ENCODE measurements at regions not wholly inside any gene's neighbourhood (a gene's known extent, or its start where the extent isn't known, plus 50 kb on each side); places are given as distances from the start of the nearest gene placed in this dataset.
A peak's percentile ranks its signal among the peaks of the same experiment; 100 is the strongest.

DNA sequence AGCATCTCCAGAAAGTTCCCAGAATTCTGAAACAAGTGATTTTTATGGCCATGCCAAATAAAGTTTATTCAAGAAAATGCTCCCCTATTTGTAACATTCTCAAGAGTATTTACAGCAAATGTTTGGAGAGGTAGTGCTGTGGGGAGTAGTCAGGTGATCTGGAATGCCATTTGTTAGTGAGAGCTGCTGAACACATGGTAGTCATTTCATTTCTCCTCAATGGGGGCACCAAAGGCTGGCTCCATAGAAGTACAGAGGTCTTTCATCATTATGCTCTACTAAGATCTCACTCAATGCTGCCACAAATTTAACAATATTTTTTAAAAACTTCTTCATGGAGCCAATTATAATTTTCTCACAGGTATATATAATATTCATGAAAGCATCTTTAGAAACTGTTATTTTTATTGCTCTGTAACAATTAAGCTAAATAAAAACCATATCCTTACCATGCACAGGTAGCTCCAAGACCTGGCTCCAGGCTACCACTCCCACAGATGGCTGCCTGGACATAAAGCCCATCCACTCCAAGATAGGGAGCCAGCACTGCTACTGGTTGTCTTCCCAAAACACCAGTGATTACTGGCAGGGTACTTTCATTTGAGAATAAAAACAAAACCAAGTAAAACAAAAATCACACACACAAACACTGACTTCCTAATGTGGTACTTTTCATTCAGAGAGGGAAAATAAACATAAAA is 200.8 kb downstream of the PLK2 start:
- no peak for DNase-seq

GRCh38 chr5:58255970-58256369 is 203.9 kb downstream of the PLK2 start:
- no peak for DNase-seq

GRCh38 chr5:58255386-58255785 is 204.5 kb downstream of the PLK2 start:
- DNase-seq, result no peak

DNA sequence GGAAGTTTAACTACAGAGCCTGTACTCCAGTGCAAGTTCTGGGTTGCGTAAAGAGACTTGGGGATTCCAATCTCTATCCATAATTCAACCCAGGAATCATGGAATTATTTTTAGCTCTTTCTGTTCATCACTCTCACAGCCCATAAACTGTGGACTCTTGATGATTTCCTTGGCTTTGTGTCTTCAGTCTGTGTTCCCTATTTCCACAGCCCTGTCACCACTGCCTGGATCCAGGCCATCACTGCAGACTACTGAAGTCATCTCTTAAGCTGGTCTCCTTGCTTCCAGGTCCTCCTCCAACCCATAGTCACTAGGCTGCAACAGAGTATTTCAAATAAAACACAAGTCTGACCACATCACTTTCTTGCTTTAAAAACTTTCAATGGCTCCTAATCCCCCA is 211.7 kb downstream of the PLK2 start:
- DNase-seq, result peak in 1 of 3 donors; percentile 35

DNA sequence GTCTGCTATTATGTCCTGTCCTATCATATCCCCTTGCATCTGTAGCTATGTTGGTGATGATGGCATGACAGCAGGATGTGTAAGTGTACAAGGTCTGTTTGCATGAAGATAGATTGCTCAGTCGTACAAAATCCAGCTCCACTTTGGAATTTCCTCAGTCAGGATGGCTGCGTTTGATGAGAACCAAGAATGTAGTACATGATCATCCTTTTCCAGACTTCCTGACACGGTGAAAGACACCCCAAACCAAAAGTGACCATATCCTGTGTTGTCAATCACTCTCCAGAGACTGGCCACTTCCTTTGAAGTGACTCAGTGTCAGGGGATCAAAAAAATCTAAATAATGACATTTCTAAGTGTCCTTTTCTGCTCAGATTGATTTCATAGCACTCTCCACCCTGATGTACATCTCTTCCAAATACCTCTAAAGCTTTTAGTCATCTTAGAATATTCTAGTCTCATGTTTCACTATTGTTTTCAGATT is 213.4 kb downstream of the PLK2 start:
- no peak for DNase-seq

- DNase-seq, result peak in 1 of 3 donors; percentile 34
Measured at GRCh38 chr5:58245476-58245840, 214.4 kb downstream of the PLK2 start.

GRCh38 chr5:58244819-58245475 is 214.9 kb downstream of the PLK2 start:
- DNase-seq, result no peak

DNA sequence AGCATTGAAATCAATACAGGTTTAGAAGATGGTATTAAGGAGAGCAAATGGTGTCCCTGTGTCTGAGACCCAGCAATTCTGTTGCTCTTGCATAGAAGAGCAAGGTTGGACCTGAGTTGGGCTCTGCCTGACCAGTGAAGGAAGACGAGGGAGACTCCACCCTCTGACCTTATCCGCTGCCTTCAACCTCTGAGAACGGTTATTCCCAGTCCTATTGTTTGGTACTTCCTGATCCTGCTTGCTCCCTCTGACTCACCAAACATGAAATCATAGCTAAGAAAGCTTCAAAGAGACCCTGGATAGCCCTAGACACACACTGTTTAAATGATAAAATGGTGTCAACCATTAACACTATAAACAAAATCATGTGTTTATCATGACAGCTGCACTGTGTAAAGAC is 218.5 kb downstream of the PLK2 start:
- no peak for DNase-seq

DNA sequence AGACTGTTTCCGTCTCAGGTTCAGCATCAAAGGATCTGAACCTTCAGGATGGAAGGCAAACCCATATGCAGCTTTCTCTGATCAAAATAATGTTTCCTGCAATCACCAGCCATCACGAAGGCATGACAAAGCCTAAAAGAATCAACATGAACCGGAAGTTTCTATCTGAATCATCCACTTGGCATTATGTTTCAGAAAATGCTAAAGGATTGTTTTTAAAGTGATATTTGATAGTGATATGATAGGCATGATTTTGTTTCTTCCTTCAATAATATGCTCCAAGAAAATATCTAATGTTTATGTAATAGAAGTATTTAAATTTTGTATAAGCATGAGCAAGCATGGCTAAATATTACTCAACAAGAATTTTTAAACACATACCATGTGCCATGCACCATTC is 219.6 kb downstream of the PLK2 start:
- no peak for DNase-seq

DNA sequence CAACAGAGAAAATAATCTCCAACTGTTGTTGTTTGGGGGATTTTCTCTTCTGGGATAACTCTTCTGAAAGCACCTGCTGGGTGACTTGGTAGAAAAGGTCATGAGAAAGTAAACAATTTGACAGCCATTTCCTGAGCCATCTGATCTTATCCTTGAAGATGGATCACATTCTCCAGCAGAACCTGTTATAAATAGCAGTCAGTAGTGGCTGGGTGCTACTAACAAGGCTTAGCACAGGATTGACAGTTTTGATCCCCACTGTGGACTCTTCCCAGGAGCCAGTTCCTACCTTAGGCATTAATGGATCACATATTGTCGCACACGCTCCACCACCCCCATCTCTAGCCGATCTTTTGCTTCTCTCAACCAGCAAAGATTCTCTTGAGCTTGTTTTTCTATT is 220.2 kb downstream of the PLK2 start:
- no peak for DNase-seq

DNA sequence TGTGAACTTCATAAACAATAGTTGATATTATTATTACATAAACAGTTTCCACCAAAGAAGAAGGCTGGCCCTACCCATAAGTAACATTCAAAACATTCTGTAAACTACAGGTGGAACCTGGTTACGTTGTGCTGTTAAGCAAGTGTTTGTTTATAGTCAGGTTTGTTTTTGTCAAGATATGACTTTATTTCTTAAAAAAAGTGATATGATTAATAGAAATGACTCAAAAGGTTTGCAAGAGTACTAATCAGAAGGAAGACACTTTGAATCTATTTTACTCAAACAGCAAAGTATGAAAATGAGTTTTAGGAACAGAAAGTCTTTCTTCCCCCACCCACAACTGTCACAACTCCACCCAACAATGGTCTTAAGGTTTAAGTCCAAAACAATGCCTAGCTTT is 220.8 kb downstream of the PLK2 start:
- no peak for DNase-seq

GRCh38 chr5:58236498-58236897 is 223.4 kb downstream of the PLK2 start:
- no peak for DNase-seq

GRCh38 chr5:58235299-58235698 is 224.6 kb downstream of the PLK2 start:
- DNase-seq, result no peak

GRCh38 chr5:58232130-58232529 is 227.8 kb downstream of the PLK2 start:
- no peak for DNase-seq

DNA sequence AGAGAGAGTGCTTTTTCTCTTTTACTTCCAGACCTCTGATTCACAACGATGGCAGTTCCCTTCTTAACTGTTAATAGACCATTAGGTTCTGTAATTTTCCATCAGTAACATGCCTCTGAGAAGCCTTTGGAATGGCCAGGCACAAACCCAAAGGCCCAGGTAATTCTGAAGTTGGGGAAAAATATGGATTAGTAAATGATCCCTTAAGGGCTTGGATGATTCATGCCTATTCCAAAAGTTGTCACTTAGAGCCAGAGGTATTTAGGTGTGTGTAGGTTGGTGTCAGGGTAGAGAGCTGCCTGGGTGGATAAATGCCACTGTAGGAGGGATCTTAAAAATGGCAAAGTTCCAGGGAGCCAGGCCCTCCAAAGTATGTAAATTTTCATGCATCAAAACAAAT is 228.8 kb downstream of the PLK2 start:
- no peak for DNase-seq

- no peak for DNase-seq
Measured at GRCh38 chr5:58228896-58229295, 231.0 kb downstream of the PLK2 start.

- DNase-seq, result no peak
Measured at GRCh38 chr5:58227858-58228257, 232.0 kb downstream of the PLK2 start.

DNA sequence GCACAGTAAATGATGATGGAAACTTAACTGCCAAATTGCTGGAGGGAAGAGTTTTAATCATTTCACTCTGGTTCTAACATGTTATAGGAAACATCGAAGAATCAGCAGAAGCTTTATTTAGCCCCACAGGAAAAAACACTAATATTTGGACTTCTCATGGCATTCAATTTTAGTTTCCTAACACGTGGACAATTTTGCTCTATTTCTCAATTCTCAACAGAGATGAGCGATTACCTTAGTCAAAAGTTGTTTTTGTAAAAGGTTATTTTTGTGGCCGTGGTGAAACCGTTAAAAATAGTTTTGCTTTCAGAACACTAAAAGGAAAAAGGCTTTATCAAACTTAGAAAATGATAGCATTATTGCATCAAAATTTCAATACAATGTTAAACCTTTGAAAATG is 235.2 kb downstream of the PLK2 start:
- no peak for DNase-seq

DNA sequence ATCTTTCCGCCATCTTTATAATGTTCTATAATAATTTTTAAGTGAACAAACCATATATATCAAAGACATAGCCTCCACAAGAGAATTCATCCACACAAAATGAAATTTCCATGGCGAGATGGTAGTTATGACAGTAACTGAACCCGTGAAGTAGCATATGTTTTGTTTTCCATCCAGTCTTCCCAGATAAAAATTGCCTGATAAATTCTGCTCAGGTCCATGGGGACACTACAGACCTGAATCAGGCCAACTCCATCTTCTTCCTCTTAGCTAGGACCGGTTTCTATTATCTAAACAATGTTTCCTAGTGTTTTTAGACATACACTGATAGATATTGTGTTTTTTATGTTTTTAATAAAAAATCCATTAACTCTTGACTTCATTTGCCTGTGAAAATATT is 235.7 kb downstream of the PLK2 start:
- DNase-seq, result peak in 2 of 3 donors; percentile 46 to 53

- no peak for DNase-seq
Measured at GRCh38 chr5:58215364-58215763, 244.5 kb downstream of the PLK2 start.

DNA sequence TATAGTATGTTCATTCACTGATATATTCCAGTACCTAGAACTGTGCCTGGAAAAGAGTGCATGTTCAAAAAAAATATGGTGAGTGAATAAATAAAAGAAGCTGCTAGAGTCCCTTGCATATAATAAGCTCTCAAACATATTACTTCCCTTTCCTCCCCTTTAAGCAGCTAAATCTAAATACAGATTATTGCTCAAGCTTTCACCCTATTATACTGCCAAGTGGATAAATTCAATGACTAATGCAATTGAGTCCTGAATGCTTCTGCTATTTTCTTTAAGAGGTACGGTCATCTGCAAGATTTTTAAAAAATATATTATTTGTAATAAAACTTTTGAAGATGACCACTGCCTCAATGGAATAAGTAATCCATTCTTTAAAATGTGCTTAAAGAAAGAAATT is 248.4 kb downstream of the PLK2 start:
- no peak for DNase-seq

GRCh38 chr5:58208674-58209073 is 251.2 kb downstream of the PLK2 start:
- no peak for DNase-seq

DNA sequence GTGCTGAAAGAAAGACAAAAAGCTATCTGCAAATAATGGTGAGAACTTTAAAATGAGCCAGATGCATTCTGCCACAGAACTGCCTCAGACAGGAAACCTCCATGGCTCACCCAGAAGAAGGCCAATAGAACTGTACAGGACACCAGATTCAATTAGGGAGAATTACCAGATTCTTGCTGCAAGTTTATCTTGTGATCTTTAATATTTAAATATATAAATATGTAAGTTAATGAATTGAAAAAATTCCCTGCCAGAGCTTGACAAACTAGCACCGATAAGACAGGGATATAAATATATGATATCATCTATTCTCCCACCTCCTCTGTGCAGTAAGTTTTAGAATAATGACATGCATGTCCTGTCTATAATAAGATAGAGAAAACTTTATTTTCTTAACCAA is 252.8 kb downstream of the PLK2 start:
- no peak for DNase-seq

- no peak for DNase-seq
Measured at GRCh38 chr5:58204966-58205365, 254.9 kb downstream of the PLK2 start.

Data from muscle of back (tissue), 3 donors.